ENCODE measurements at regions not wholly inside any gene's neighbourhood (a gene's known extent, or its start where the extent isn't known, plus 50 kb on each side); places are given as distances from the start of the nearest gene placed in this dataset.
"Not testable (repeated sequence)": the region's sequence is repeated elsewhere in the genome, so short reads cannot be mapped to it uniquely, and the experiment has no call there.

- DNase-seq, result no peak
Observed at GRCh38 chr3:118146658-118147375, 887.8 kb downstream of the IGSF11 start.

DNA sequence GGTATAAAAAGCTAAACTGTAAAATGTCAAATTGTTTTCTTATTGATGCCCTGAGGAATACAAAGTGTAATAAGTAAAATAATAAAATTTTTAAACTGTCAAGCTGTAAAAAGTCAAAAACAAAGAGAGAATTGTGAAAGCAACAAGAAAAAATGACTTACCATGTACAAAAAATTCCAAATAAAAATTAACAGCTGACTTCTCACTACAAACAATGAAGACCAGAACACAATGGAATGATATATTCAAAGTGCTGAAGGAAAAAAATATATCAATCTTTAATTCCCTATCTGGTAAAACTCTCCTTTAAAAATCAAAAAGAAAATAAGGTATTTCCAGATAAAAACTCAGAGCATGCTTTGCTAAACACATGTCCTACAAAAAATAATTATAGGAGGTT, 883.5 kb downstream of the IGSF11 start:
- no peak for DNase-seq

DNA sequence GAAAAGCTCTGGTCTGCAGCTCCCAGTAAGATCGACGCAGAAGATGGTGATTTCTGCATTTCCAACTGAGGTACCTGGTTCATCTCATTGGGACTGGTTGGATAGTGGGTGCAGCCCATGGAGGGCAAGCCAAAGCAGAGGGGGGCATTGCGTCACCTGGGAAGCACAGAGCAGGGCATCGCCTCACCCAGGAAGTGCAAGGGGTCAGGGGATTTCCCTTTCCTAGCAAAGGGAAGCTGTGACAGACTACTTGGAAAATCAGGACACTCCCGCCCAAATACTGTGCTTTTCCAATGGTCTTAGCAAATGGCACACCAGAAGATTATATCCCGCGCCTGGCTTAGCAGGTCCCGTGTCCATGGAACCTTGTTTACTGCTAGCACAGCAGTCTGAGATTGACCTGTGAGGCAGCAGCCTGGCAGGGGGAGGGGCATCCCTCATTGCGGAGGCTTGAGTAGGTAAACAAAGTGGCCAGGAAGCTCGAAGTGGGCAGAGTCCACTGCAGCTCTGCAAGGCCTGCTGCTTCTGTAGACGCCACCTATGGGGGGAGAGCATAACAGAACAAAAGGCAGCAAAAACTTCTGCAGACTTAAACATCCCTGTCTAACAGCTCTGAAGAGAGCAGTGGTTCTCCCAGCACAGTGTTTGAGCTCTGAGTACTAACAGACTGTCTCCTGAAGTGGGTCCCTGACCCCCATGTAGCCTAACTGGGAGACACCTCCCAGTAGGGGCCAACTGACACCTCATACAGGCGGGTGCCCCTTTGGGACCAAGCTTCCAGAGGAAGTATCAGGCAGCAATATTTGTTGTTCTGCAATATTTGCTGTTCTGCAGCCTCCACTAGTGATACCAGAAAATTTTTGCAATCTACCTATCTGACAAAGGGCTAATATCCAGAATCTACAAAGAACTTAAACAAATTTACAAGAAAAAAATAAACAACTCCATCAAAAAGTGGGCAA, 871.7 kb downstream of the IGSF11 start:
- DNase-seq, result not testable (repeated sequence)

GRCh38 chr3:118165413-118165812, 869.2 kb downstream of the IGSF11 start:
- no peak for DNase-seq

- no peak for DNase-seq
Observed at GRCh38 chr3:118167571-118167970, 867.1 kb downstream of the IGSF11 start.

DNA sequence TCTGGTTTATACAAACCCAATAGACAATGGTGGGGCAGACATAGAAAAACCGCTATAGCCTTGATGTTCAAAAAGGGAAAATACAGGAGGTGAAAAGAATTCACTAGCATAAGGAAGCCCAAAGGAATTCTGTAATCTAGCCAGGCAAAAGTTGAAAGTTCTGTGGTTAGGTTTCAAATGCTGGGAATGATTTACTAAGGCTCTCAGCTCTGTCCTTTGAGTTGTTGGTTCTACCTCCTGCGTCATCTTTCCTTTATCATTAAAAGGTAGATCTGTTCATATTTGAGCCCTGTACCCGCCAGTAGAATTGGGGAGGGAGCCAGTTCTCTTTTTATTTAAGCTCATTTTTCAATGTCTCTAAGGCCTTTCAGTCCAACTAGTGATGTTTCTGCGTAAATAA, 866.5 kb downstream of the IGSF11 start:
- no peak for DNase-seq

GRCh38 chr3:118171236-118171852, 863.3 kb downstream of the IGSF11 start:
- no peak for DNase-seq

- no peak for DNase-seq
Observed at GRCh38 chr3:118180853-118181252, 853.8 kb downstream of the IGSF11 start.

- DNase-seq, result no peak
Observed at GRCh38 chr3:118181274-118181673, 853.4 kb downstream of the IGSF11 start.

DNA sequence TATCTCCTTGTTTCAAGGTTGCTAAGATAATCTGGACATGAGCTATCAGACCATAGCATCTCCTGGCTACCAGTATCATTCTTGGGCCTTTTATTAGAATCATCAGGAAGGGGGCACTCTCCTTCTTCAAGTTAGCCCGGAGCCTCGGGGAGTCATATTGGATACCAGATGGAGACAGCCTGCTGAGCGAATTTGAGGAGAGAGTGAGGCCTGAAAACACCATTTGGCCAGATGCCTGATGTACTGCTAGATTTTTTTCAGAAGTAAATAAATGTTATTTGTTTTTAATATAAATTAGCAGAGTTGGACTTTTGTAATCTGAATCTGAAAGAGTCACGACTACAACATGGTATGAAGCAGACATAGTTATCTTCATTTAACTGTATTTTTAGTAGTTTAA, 848.6 kb downstream of the IGSF11 start:
- no peak for DNase-seq

DNA sequence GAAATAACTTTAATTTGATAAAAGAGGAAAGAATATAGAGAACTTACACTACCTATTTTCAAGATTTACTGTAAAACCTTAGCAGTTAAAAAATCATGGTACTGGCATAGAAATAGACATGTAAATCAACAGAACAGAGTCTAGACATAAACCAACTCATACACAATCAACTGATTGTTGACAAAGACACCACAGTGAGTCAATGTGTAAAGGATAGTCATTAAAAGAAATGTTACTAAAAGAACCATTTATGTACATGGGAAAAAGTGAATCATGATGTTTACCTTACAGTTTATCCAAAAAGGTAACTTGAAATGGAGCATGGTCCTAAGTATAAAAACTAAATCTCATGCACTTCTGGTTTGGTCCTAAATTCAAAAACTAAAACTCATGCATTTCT, 847.4 kb downstream of the IGSF11 start:
- DNase-seq, result no peak

GRCh38 chr3:118196183-118196582, 838.5 kb downstream of the IGSF11 start:
- no peak for DNase-seq

DNA sequence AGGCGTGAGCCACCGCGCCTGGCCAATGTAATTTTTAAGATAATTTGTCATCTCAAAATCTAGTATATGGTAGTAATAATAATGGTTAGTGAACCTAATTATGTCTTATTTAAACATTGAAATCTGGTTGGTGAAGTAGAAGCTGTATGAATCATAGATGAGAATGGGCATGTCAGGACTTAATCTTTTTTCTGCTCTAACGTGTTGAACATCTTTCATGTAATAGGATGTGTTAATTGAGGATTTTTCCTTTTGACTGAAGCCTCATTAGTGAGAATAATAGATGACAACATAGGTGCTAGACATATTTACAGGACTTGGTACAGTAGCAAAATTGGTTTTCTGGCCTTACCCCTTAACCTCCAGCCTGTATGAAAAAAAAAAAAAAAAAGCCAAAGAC, 835.6 kb downstream of the IGSF11 start:
- no peak for DNase-seq

- no peak for DNase-seq
Observed at GRCh38 chr3:118204052-118204656, 830.5 kb downstream of the IGSF11 start.

DNA sequence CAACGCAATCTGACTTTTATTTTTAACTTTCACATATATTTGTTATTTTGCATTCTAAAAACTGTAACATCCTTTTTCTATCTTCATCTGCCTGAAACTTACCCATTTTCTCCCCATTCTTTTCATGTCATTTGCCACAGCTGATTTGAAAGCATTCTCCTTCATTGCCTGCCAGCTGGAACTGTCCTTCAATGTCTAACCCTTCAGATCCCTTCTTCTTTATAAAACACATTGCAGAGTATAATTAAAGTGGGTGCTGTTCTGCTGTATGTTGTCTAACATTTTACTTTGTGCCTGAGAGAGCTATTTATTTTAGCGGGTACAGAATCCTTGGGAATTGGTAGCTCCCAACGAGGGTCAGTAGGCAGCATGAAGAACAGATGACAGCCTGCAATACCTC, 827.4 kb downstream of the IGSF11 start:
- DNase-seq, result no peak

- DNase-seq, result no peak
Observed at GRCh38 chr3:118208642-118209041, 826.0 kb downstream of the IGSF11 start.

DNA sequence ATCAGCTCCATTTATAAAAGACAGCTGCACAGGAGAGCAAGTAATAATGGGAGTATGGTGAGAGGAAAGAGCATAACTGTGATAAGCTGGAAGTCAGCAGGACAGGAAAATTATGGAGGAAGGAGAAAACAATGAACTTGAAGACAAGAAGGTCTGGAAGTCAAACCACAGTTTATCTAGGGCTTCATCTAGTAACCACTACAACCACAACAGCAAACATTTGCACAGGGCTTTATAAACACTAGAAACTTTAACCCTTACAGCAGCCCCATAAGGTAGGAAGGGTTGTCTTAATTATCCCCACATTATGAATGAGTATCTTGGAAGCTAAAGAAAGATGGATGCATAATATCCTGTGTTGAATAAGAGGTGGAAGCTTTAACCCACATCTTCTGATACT, 820.8 kb downstream of the IGSF11 start:
- DNase-seq, result no peak

DNA sequence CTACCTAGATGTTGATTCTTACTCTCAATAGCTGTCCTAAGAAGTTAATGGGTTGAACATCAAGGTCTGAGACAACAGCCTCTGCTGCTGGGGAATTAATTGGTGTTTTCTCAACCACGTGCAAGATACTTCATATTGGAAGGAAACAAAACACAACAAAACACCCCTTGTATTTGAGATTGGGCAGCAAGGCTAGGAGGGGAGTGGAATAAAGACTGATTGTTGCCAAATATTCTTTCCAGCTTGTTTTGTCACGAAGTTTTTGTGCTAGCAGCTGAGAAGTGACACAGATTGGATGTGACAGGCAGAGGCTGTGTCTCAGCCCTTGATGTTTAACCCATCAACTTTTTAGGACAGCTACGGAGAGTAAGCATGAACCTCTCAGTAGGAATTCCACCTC, 808.4 kb downstream of the IGSF11 start:
- DNase-seq, result no peak

DNA sequence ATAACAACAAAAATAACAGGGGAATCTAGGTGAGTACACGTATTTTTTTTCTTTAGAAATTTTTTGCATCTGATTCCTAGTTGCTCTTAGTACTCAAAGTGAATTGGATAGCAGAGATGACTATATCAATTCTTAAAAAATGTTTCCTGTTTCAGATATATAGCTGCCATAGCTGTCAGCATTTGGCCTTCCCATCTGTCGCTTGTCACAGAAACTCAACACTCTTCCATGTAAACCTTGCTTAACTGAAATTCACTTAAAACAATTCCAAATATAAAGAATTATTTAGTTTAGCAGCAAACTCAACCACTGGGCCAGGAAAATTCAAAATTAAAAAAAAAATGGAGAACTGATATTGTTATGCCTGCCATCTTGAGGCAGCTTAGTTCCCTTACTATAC, 807.5 kb downstream of the IGSF11 start:
- no peak for DNase-seq

GRCh38 chr3:118228151-118228550, 806.5 kb downstream of the IGSF11 start:
- no peak for DNase-seq

DNA sequence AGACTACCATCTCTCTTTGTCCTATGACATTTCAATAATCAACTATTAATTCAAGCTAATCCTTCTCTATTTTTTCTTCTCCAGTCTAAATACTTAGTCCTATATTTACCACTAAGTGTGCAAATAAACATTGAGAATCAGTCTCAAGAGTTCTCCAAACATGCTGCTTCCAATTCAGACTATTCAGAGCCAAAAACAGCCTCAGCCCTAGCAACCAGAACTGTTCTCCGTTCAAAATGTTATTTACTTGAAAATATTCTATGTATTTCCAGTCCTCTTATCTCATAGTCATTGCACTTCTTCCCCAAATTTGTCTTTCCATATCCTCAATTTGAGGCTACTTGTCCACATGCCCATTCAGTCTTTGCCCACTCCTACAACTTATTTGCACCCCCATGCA, 805.5 kb downstream of the IGSF11 start:
- DNase-seq, result no peak

- no peak for DNase-seq
Observed at GRCh38 chr3:118231578-118231977, 803.1 kb downstream of the IGSF11 start.

DNA sequence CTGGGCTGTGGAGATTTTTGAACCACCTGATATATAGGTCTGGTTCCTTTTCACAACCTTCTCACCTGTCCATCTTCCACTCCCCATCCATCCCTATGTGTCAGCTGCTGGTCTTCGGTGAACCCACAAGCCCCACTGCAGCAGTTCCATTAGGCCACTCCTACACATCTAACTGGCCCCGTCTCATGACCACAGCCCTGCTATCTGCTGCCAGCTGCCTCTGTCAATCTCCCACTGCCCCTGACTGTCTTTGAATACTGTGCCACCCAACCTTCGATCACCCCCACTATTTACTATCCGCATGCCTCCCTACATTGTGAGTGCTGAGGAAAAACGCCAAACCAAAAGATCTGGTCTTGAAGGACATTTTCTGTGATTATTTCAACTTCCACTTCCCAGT, 795.4 kb downstream of the IGSF11 start:
- DNase-seq, result no peak

Measured in activated CD4-positive, alpha-beta T cell treated with anti-CD3 and anti-CD28 coated beads for 48 hours (primary cell).